ENCODE measurements at regions not wholly inside any gene's neighbourhood (a gene's known extent, or its start where the extent isn't known, plus 50 kb on each side); places are given as distances from the start of the nearest gene placed in this dataset.

DNA sequence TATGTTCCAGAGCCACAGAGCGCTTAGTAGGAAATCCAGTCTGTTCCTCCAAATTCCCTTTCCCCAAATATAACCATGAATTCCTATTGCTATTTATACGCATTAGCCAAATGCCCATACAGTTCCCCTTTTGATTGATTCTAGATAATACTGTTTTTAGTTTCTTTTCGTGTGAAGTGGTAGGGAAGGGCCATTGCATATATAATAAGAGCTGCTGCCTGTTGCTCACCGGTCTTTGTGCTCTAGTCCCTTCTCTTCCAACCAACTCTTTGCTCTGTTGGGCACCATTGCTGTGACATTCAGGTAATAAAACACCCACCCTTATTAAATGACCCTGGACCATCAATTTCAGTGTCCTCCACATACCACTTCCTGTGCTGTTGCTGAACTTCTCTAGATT, 379.9 kb upstream of the KCNMB2 start:
- 73% methylated on average over 4 of the region's 4 CpGs for WGBS
- H3K27ac ChIP-seq (replicated peaks in 1 of 4) = no peak overlapping the region
- TF ChIP-seq POLR2AphosphoS5 (IDR thresholded peaks at IDR 0.05) (no peak), CTCF (IDR thresholded peaks at IDR 0.05) (no peak), POLR2A (IDR thresholded peaks at IDR 0.05; ENCODE audit: low read depth) (no peak), EP300 (IDR thresholded peaks at IDR 0.05) (no peak)
- H3K27me3 ChIP-seq = no peaks in the 10 kb centered on the region
- no peak overlapping the region for H3K4me3 ChIP-seq
- intact Hi-C loops (cut with DNase I) = no loop called here
- no peaks in the 10 kb centered on the region for H3K36me3 ChIP-seq
- H3K4me1 ChIP-seq = no peaks in the 10 kb centered on the region
- no peak for DNase-seq (ENCODE audit: extremely low spot score)
- no peaks in the 10 kb centered on the region for H3K9me3 ChIP-seq

- no peaks in the 10 kb centered on the region for H3K9me3 ChIP-seq
- no peak for DNase-seq (ENCODE audit: extremely low spot score)
- H3K27ac ChIP-seq (replicated peaks in 1 of 4) = no peak overlapping the region
- TF ChIP-seq POLR2AphosphoS5 (IDR thresholded peaks at IDR 0.05) = no peak
- no peak for TF ChIP-seq POLR2A (IDR thresholded peaks at IDR 0.05; ENCODE audit: low read depth)
- TF ChIP-seq EP300 (IDR thresholded peaks at IDR 0.05) = no peak
- no peak for TF ChIP-seq CTCF (IDR thresholded peaks at IDR 0.05)
- intact Hi-C loops (cut with DNase I) = no loop called here
- 75% methylated on average over 2 of the region's 2 CpGs for WGBS
- H3K36me3 ChIP-seq = no peaks in the 10 kb centered on the region
- H3K4me3 ChIP-seq = no peak overlapping the region
- H3K27me3 ChIP-seq = no peaks in the 10 kb centered on the region
- H3K4me1 ChIP-seq = no peaks in the 10 kb centered on the region
These were observed 376.5 kb upstream of the KCNMB2 start for GRCh38 chr3:178159691-178160220.

DNA sequence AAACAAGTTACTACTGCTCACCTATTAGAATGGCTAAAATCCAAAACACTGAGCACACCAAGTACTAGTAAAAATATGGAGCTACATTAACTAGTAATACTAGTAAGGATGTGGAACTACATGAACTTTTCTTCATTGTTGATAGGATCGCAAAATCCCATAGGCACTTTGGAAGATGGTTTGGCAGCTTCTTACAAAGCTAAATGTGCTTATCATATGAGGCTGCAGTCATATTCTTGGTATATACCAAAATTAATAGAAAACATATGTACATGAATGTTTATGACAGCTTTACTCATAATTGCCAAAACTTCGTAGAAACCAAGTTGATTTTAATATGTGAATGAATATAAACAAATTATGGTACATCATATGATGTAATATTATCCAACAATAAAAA, 366.8 kb upstream of the KCNMB2 start:
- TF ChIP-seq POLR2A (IDR thresholded peaks at IDR 0.05; ENCODE audit: low read depth) (no peak), POLR2AphosphoS5 (IDR thresholded peaks at IDR 0.05) (no peak), CTCF (IDR thresholded peaks at IDR 0.05) (no peak), EP300 (IDR thresholded peaks at IDR 0.05) (no peak)
- intact Hi-C loops (cut with DNase I) = no loop called here
- Histone ChIP-seq H3K9me3 (no peaks in the 10 kb centered on the region), H3K4me3 (no peak overlapping the region), H3K27ac (replicated peaks in 1 of 4) (no peak overlapping the region), H3K4me1 (peaks cover 0 to 15% (median 3%) of the 10 kb centered on the region in 4 donors), H3K36me3 (no peaks in the 10 kb centered on the region), H3K27me3 (no peaks in the 10 kb centered on the region)
- WGBS = 78% methylated on average over 2 of the region's 2 CpGs
- no peak for DNase-seq (ENCODE audit: extremely low spot score)

- H3K27me3 ChIP-seq = no peaks in the 10 kb centered on the region
- H3K4me1 ChIP-seq = peaks cover 0 to 15% (median 3%) of the 10 kb centered on the region in 4 donors
- intact Hi-C loops (cut with DNase I) = no loop called here
- TF ChIP-seq CTCF (IDR thresholded peaks at IDR 0.05) = no peak
- TF ChIP-seq POLR2A (IDR thresholded peaks at IDR 0.05; ENCODE audit: low read depth) = no peak
- TF ChIP-seq POLR2AphosphoS5 (IDR thresholded peaks at IDR 0.05) = peak in 1 of 2 donors; percentile 65
- no peak overlapping the region for H3K4me3 ChIP-seq
- WGBS = 79% methylated on average over 4 of the region's 4 CpGs
- no peaks in the 10 kb centered on the region for H3K9me3 ChIP-seq
- H3K27ac ChIP-seq (replicated peaks in 1 of 4) = peak overlapping the region in 1 of 4 donors; percentile 34
- H3K36me3 ChIP-seq = no peaks in the 10 kb centered on the region
- no peak for DNase-seq (ENCODE audit: extremely low spot score)
These were observed 365.3 kb upstream of the KCNMB2 start for GRCh38 chr3:178170698-178171535.
